MCF 10A (cell line): ENCODE measurements at regions not wholly inside any gene's neighbourhood (a gene's known extent, or its start where the extent isn't known, plus 50 kb on each side); places are given as distances from the start of the nearest gene placed in this dataset.

Source experiments
- BruUV-seq: library from RNA; stranded (reverse); fragments of 400-500 nt; replicated peaks from 2 replicates; lab custom pipeline; 2021; lab: Mats Ljungman, UMichigan
- CTCF ChIA-PET: fragments of 300-600 bp; sonication (Branson Sonifier 250); formaldehyde crosslinking; extraction: SDS; loops from one replicate; lab custom pipeline; 2021; ENCODE audit warnings: antibody characterized with exemption, inconsistent platforms; lab: Yijun Ruan, JAX
- POLR2A ChIA-PET: fragments of 300-600, 350-650 bp; sonication (Branson Sonifier 250); formaldehyde crosslinking; extraction: SDS; loops from one replicate; lab custom pipeline; 2020; ENCODE audit warnings: antibody characterized with exemption, inconsistent platforms; lab: Yijun Ruan, JAX
- DNase-seq: peaks from one replicate; pipeline ENCODE4 v3.0.0-alpha.2; 2018; ENCODE audit not compliant: unreplicated experiment
- H3K27ac Mint-ChIP-seq: one replicate; pipeline ENCODE4 v1.8.0; 2022; ENCODE audit warnings: mild to moderate bottlenecking, low read depth, mixed read lengths; ENCODE audit not compliant: unreplicated experiment
- H3K27me3 Mint-ChIP-seq: one replicate; pipeline ENCODE4 v1.8.0; 2022; ENCODE audit warnings: mixed read lengths; ENCODE audit not compliant: insufficient read depth, unreplicated experiment
- H3K36me3 Mint-ChIP-seq: one replicate; pipeline ENCODE4 v1.8.0; 2022; ENCODE audit warnings: mild to moderate bottlenecking, moderate library complexity, mixed read lengths; ENCODE audit not compliant: insufficient read depth, unreplicated experiment
- H3K4me1 Mint-ChIP-seq: one replicate; pipeline ENCODE4 v1.8.0; 2022; ENCODE audit warnings: mixed read lengths; ENCODE audit not compliant: insufficient read depth, unreplicated experiment
- H3K4me3 Mint-ChIP-seq: one replicate; pipeline ENCODE4 v1.8.0; 2022; ENCODE audit warnings: mild to moderate bottlenecking, moderate library complexity, mixed read lengths; ENCODE audit not compliant: unreplicated experiment
- H3K9me3 Mint-ChIP-seq: one replicate; pipeline ENCODE4 v1.8.0; 2022; ENCODE audit warnings: mixed read lengths; ENCODE audit not compliant: unreplicated experiment
- intact Hi-C: fragments of 100-400 bp; cut with micrococcal nuclease; formaldehyde crosslinking; loops from 2 replicates; pipeline ENCODE4 v1.14.1; 2022
- TF ChIP-seq, protein P1 (sequence below): fragments of 200-600 bp; IDR thresholded peaks from one replicate; pipeline ENCODE4 v1.8.0; 2022; ENCODE audit warnings: antibody characterized with exemption, mild to moderate bottlenecking; ENCODE audit not compliant: unreplicated experiment

DNA sequence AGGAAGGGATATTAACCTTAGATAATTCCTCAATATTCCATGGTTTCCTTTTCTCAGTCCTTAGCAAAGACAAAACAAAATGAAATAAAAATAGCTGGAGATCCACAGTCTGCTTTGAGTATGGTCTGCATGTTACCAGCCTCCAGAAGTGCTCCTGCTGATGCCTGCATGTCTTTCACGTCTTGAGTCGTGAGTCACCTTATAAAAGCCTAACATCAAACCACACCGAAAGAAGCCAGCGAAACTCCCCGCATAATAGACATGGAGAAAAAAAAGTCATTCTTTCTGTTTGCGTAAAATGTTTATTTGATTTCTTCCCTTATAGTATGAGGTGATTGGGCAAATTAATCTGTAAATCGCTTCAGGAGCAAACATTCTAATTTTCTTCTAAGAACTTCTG lies 380.5 kb downstream of the SLCO4C1 start:
- ChIA-PET POLR2A (interaction anchor here (0.5 kb wide), 1 partner anchor 10 kb away, joined by 3 read pairs; no protein-coding TSS in a partner anchor), CTCF (interaction anchor here (0.6 to 1.8 kb wide), 3 partner anchors 26 to 1699 kb away, joined by 3 to 4 read pairs (median 3); no protein-coding TSS in a partner anchor)
- peaks cover 8% of the 10 kb centered on the region for H3K4me1 Mint-ChIP-seq
- no peak overlapping the region for H3K4me3 Mint-ChIP-seq
- TF ChIP-seq, protein P1, sequence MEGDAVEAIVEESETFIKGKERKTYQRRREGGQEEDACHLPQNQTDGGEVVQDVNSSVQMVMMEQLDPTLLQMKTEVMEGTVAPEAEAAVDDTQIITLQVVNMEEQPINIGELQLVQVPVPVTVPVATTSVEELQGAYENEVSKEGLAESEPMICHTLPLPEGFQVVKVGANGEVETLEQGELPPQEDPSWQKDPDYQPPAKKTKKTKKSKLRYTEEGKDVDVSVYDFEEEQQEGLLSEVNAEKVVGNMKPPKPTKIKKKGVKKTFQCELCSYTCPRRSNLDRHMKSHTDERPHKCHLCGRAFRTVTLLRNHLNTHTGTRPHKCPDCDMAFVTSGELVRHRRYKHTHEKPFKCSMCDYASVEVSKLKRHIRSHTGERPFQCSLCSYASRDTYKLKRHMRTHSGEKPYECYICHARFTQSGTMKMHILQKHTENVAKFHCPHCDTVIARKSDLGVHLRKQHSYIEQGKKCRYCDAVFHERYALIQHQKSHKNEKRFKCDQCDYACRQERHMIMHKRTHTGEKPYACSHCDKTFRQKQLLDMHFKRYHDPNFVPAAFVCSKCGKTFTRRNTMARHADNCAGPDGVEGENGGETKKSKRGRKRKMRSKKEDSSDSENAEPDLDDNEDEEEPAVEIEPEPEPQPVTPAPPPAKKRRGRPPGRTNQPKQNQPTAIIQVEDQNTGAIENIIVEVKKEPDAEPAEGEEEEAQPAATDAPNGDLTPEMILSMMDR = no peak
- no peaks in the 10 kb centered on the region for H3K27me3 Mint-ChIP-seq
- H3K9me3 Mint-ChIP-seq = no peaks in the 10 kb centered on the region
- intact Hi-C loops = no loop called here
- no peak overlapping the region for H3K27ac Mint-ChIP-seq
- no peaks in the 10 kb centered on the region for H3K36me3 Mint-ChIP-seq
- no TSS peak for BruUV-seq
- peak; percentile 7 for DNase-seq

DNA sequence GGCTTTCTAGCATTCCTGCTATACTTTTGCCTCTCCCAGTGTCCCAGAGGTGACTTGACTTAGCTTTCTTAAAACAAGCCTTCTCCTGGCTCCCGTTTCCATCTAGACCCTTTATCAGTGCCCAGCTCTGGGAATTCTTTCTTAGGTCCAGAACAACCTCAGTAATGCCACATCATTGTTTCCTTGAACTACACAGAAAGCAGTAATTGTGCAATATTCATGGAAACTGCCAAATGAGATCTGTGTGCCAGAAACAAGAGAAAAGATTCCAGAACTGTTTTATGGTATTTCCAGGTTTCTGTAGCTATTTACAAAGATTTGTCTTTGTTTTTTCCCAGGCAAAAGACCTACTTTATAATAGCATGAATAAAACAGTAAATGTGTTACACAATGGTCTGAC lies 391.3 kb downstream of the SLCO4C1 start:
- ChIA-PET CTCF (interaction anchor here (0.6 to 1.0 kb wide), 3 partner anchors 37 to 217 kb away, joined by 3 to 4 read pairs (median 3); no protein-coding TSS in a partner anchor), POLR2A (interaction anchor here (0.6 kb wide), 1 partner anchor 109 kb away, joined by 3 read pairs; no protein-coding TSS in a partner anchor)
- BruUV-seq = no TSS peak
- intact Hi-C loops = no loop called here
- peak; percentile 23 for DNase-seq
- Mint-ChIP-seq H3K36me3 (no peaks in the 10 kb centered on the region), H3K9me3 (no peaks in the 10 kb centered on the region), H3K4me1 (no peaks in the 10 kb centered on the region), H3K27ac (no peak overlapping the region), H3K27me3 (peaks cover 18% of the 10 kb centered on the region), H3K4me3 (no peak overlapping the region)
- TF ChIP-seq, protein P1 = no peak

DNA sequence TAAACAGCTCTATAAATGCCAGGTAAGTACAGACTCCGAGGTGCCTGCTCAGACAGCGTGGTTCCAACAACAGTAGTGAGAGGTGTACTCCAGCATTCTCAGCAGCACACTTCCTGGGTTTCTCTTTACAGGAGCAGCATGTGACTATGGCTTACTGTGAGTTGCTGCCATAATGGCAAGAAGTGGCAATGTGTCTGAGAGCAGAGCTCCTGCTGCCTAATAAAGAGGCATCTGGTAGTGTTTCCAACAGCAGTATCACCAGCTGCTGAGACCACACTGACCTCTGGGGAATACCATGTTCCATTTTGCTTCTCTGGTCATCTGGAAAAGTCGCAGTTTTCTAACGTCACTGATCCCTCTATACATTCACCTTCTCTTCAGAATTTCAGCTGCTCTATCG lies 398.2 kb downstream of the SLCO4C1 start:
- no peak overlapping the region for H3K27ac Mint-ChIP-seq

DNA sequence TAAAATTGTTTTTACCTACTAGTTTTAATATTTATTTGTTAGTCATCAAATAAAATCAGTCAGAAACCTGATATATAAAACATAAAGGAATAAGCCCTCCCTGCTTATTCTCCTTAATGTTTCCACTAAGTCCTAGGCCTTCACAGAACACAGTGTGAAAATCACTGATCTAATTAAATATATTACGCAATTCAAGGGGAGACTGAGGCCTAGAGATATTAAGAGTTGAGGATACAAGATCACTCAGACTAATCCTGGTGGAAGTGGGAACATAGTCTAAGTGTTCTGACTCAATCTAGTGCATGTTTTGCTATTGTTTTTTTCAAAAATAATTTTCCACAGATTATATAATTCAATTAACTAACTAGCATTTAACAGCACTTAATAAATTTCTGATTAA lies 401.1 kb downstream of the SLCO4C1 start:
- Mint-ChIP-seq H3K4me3 (no peak overlapping the region), H3K27ac (no peak overlapping the region), H3K27me3 (no peaks in the 10 kb centered on the region), H3K9me3 (no peaks in the 10 kb centered on the region), H3K36me3 (no peaks in the 10 kb centered on the region), H3K4me1 (no peaks in the 10 kb centered on the region)
- TF ChIP-seq, protein P1 = no peak
- POLR2A ChIA-PET = no interaction called here
- intact Hi-C loops = no loop called here
- CTCF ChIA-PET = no interaction called here
- BruUV-seq = no TSS peak
- DNase-seq = no peak

More for the DNA sequence above, 398.2 kb downstream of the SLCO4C1 start:
- BruUV-seq = no TSS peak
- Mint-ChIP-seq H3K36me3 (no peaks in the 10 kb centered on the region), H3K4me1 (no peaks in the 10 kb centered on the region), H3K4me3 (no peak overlapping the region), H3K27me3 (peaks cover 11% of the 10 kb centered on the region), H3K9me3 (no peaks in the 10 kb centered on the region)
- intact Hi-C loops = no loop called here
- DNase-seq = no peak
- POLR2A ChIA-PET = interaction anchor here (0.7 kb wide), 1 partner anchor 1115 kb away, joined by 3 read pairs; no protein-coding TSS in a partner anchor
- TF ChIP-seq, protein P1 = no peak
- CTCF ChIA-PET = no interaction called here
